HL-60 (cell line): ENCODE measurements at regions not wholly inside any gene's neighbourhood (a gene's known extent, or its start where the extent isn't known, plus 50 kb on each side); places are given as distances from the start of the nearest gene placed in this dataset.

ENCODE experiments used
- DNase-seq, 2 experiments: peaks; one replicate each; pipeline ENCODE4 v3.0.0-alpha.2; 2010 to 2020; ENCODE audit warnings: low read depth in 1 of 2, low spot score in 1 of 2
- H3K27ac ChIP-seq: fragments of 250-450 bp; sonication (Bioruptor Pico); replicated peaks from 2 replicates; pipeline ENCODE4 v1.5.1; 2020; ENCODE audit warnings: mild to moderate bottlenecking, moderate library complexity
- H3K27me3 ChIP-seq: fragments of 250-450 bp; sonication (Bioruptor Pico); 2 replicates; pipeline ENCODE4 v1.5.1; 2021; ENCODE audit warnings: mild to moderate bottlenecking, moderate library complexity; ENCODE audit not compliant: insufficient read depth, poor library complexity, severe bottlenecking
- H3K4me3 ChIP-seq: replicated peaks from 2 replicates; pipeline ENCODE4 v1.5.1; 2011; ENCODE audit warnings: mild to moderate bottlenecking, control low read depth, low read length; ENCODE audit not compliant: insufficient read depth
- CTCF ChIP-seq: IDR thresholded peaks from one replicate; pipeline ENCODE4 v1.5.1; 2011; ENCODE audit warnings: low read length, control low read depth, inconsistent platforms; ENCODE audit not compliant: insufficient read depth
- GABPA ChIP-seq: IDR thresholded peaks from 2 replicates; pipeline ENCODE4 v1.6.1; 2012; ENCODE audit warnings: low read depth
- POLR2AphosphoS5 ChIP-seq: IDR thresholded peaks from 2 replicates; pipeline ENCODE4 v1.6.1; 2012; ENCODE audit warnings: low read depth
- REST ChIP-seq: IDR thresholded peaks from 2 replicates; pipeline ENCODE4 v1.6.1; 2012; ENCODE audit warnings: low read depth; ENCODE audit not compliant: insufficient replicate concordance
- SPI1 ChIP-seq: IDR thresholded peaks from 2 replicates; pipeline ENCODE4 v1.6.1; 2012; ENCODE audit warnings: low read depth, mild to moderate bottlenecking, borderline replicate concordance

GRCh38 chr5:77893225-77893860, 117.2 kb upstream of the TBCA start:
- no peaks in the 10 kb centered on the region for H3K27me3 ChIP-seq
- DNase-seq = no peak
- H3K4me3 ChIP-seq = no peak overlapping the region
- TF ChIP-seq REST (no peak), GABPA (no peak), POLR2AphosphoS5 (no peak), SPI1 (no peak), CTCF (no peak)
- no peak overlapping the region for H3K27ac ChIP-seq

- H3K4me3 ChIP-seq = no peak overlapping the region
- TF ChIP-seq REST = no peak
- TF ChIP-seq SPI1 = no peak
- no peak for TF ChIP-seq POLR2AphosphoS5
- TF ChIP-seq GABPA = no peak
- TF ChIP-seq CTCF = no peak
- no peak overlapping the region for H3K27ac ChIP-seq
- DNase-seq = no peak
- H3K27me3 ChIP-seq = no peaks in the 10 kb centered on the region
Measured at GRCh38 chr5:77892061-77893010, 116.2 kb upstream of the TBCA start.

GRCh38 chr5:77885519-77885918, 109.4 kb upstream of the TBCA start:
- TF ChIP-seq POLR2AphosphoS5 (no peak), SPI1 (no peak), GABPA (no peak), REST (no peak), CTCF (no peak)
- Histone ChIP-seq H3K27ac (no peak overlapping the region), H3K27me3 (no peaks in the 10 kb centered on the region), H3K4me3 (no peak overlapping the region)
- DNase-seq = no peak
